Retinal pigment epithelial cell (primary cell): ENCODE measurements at regions not wholly inside any gene's neighbourhood (a gene's known extent, or its start where the extent isn't known, plus 50 kb on each side); places are given as distances from the start of the nearest gene placed in this dataset.

ENCODE experiments used
- DNase-seq: peaks from one replicate; pipeline ENCODE4 v3.0.0-alpha.2; 2010; ENCODE audit warnings: low read depth
- H3K4me3 ChIP-seq: 2 replicates; pipeline ENCODE4 v1.5.1; 2011; ENCODE audit warnings: mild to moderate bottlenecking, low read length, control low read depth, moderate library complexity
- CTCF ChIP-seq: conservative IDR thresholded peaks from 2 replicates; pipeline ENCODE4 v1.5.1; 2011; ENCODE audit warnings: low read depth, low read length, control low read depth, inconsistent platforms

GRCh38 chr22:45072322-45072903, 62.6 kb upstream of the PHF21B start:
- no peak overlapping the region for H3K4me3 ChIP-seq
- no peak for TF ChIP-seq CTCF
- DNase-seq = peak; percentile 5

- DNase-seq = no peak
- TF ChIP-seq CTCF = no peak
- no peak overlapping the region for H3K4me3 ChIP-seq
Measured at GRCh38 chr22:45073064-45073463, 63.3 kb upstream of the PHF21B start.

- DNase-seq = no peak
- no peak for TF ChIP-seq CTCF
- no peak overlapping the region for H3K4me3 ChIP-seq
Measured at GRCh38 chr22:45077286-45077685, 67.5 kb upstream of the PHF21B start.

GRCh38 chr22:45077826-45078334, 68.1 kb upstream of the PHF21B start:
- no peak for TF ChIP-seq CTCF
- H3K4me3 ChIP-seq = no peak overlapping the region
- DNase-seq = no peak

GRCh38 chr22:45082795-45083194, 73.0 kb upstream of the PHF21B start:
- peak; percentile 24 for TF ChIP-seq CTCF
- DNase-seq = no peak
- no peak overlapping the region for H3K4me3 ChIP-seq

GRCh38 chr22:45083659-45084305, 74.0 kb upstream of the PHF21B start:
- DNase-seq = no peak
- no peak for TF ChIP-seq CTCF
- no peak overlapping the region for H3K4me3 ChIP-seq

- H3K4me3 ChIP-seq = no peak overlapping the region
- DNase-seq = no peak
- no peak for TF ChIP-seq CTCF
Measured at GRCh38 chr22:45084400-45084920, 74.7 kb upstream of the PHF21B start.
